ENCODE measurements at regions not wholly inside any gene's neighbourhood (a gene's known extent, or its start where the extent isn't known, plus 50 kb on each side); places are given as distances from the start of the nearest gene placed in this dataset.

- intact Hi-C loops (cut with DNase I): no loop called here
- H3K9me3 ChIP-seq: no peaks in the 10 kb centered on the region
- DNase-seq (no peak), ATAC-seq (no peak)
- no peaks in the 10 kb centered on the region for H3K36me3 ChIP-seq
- TF ChIP-seq, protein P1, sequence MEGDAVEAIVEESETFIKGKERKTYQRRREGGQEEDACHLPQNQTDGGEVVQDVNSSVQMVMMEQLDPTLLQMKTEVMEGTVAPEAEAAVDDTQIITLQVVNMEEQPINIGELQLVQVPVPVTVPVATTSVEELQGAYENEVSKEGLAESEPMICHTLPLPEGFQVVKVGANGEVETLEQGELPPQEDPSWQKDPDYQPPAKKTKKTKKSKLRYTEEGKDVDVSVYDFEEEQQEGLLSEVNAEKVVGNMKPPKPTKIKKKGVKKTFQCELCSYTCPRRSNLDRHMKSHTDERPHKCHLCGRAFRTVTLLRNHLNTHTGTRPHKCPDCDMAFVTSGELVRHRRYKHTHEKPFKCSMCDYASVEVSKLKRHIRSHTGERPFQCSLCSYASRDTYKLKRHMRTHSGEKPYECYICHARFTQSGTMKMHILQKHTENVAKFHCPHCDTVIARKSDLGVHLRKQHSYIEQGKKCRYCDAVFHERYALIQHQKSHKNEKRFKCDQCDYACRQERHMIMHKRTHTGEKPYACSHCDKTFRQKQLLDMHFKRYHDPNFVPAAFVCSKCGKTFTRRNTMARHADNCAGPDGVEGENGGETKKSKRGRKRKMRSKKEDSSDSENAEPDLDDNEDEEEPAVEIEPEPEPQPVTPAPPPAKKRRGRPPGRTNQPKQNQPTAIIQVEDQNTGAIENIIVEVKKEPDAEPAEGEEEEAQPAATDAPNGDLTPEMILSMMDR (IDR thresholded peaks at IDR 0.05): no peak
- no peak overlapping the region for H3K4me3 ChIP-seq
- H3K27ac ChIP-seq: no peak overlapping the region
- no peaks in the 10 kb centered on the region for H3K27me3 ChIP-seq
- H3K4me1 ChIP-seq: peaks cover 0 to 3% of the 10 kb centered on the region in 2 donors
Observed at GRCh38 chr12:69117566-69118266, 121.7 kb upstream of the CPSF6 start.

GRCh38 chr12:69118516-69118915 lies 120.9 kb upstream of the CPSF6 start:
- TF ChIP-seq, protein P1 (IDR thresholded peaks at IDR 0.05): no peak
- Histone ChIP-seq H3K4me1 (peaks cover 0 to 3% of the 10 kb centered on the region in 2 donors), H3K4me3 (no peak overlapping the region), H3K9me3 (no peaks in the 10 kb centered on the region), H3K36me3 (no peaks in the 10 kb centered on the region), H3K27me3 (no peaks in the 10 kb centered on the region), H3K27ac (no peak overlapping the region)
- intact Hi-C loops (cut with DNase I): no loop called here
- DNase-seq (no peak), ATAC-seq (no peak)

DNA sequence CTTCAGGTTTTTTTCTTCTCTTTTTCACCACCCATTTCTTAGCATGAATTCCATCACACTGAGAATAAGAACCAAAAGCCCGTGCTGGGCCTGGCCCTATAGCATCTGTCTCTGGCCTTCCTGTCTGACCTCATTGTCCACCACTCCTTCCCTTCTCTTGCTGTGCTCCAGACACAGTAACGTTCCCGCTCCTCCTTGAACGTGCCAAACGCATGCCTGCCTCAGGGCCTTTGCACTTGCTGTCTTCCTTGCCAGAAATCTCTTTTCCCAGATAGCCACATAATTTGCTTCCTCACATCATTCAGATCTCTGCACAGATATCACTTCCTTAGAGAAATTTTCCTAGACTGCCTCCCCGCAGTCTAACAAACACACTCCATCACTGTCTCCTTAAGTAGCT lies 119.6 kb upstream of the CPSF6 start:
- Histone ChIP-seq H3K4me1 (peaks cover 0 to 9% of the 10 kb centered on the region in 2 donors), H3K36me3 (no peaks in the 10 kb centered on the region), H3K9me3 (no peaks in the 10 kb centered on the region), H3K27ac (no peak overlapping the region), H3K4me3 (no peak overlapping the region), H3K27me3 (no peaks in the 10 kb centered on the region)
- ATAC-seq: no peak
- no peak for DNase-seq
- TF ChIP-seq, protein P1 (IDR thresholded peaks at IDR 0.05): no peak
- intact Hi-C loops (cut with DNase I): no loop called here

DNA sequence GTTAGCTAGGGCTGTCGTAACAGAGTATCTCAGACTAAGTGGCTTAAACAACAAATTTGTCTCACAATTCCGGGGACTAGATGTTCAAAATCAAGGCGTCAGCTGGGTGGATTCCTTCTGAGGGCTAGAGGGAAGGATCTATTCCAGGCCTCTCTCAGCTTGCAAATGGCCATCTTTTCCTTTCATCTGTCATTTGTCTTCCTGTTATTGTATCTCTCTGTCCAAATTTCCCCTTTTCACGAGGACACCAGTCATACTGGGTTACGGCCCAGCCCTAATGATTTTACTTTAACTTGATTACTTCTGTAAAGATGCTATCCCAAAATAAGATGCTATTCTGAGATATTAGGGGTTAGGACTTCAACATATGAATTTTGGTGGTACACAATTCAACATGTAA lies 119.0 kb upstream of the CPSF6 start:
- ATAC-seq: no peak
- H3K9me3 ChIP-seq: no peaks in the 10 kb centered on the region
- H3K27me3 ChIP-seq: no peaks in the 10 kb centered on the region
- DNase-seq: no peak
- H3K27ac ChIP-seq: no peak overlapping the region
- peaks cover 0 to 12% of the 10 kb centered on the region in 2 donors for H3K4me1 ChIP-seq
- no peaks in the 10 kb centered on the region for H3K36me3 ChIP-seq
- H3K4me3 ChIP-seq: no peak overlapping the region
- TF ChIP-seq, protein P1 (IDR thresholded peaks at IDR 0.05): no peak
- intact Hi-C loops (cut with DNase I): no loop called here

GRCh38 chr12:69123311-69123710 lies 116.1 kb upstream of the CPSF6 start:
- Histone ChIP-seq H3K4me1 (peaks cover 0 to 16% of the 10 kb centered on the region in 2 donors), H3K9me3 (no peaks in the 10 kb centered on the region), H3K4me3 (no peak overlapping the region), H3K27ac (peak overlapping the region; percentile 34 to 61), H3K27me3 (no peaks in the 10 kb centered on the region), H3K36me3 (no peaks in the 10 kb centered on the region)
- DNase-seq (no peak), ATAC-seq (peak; percentile 49)
- intact Hi-C loops (cut with DNase I): no loop called here
- TF ChIP-seq, protein P1 (IDR thresholded peaks at IDR 0.05): no peak
